ENCODE measurements at regions not wholly inside any gene's neighbourhood (a gene's known extent, or its start where the extent isn't known, plus 50 kb on each side); places are given as distances from the start of the nearest gene placed in this dataset.
"Not testable (repeated sequence)": the region's sequence is repeated elsewhere in the genome, so short reads cannot be mapped to it uniquely, and the experiment has no call there.

DNA sequence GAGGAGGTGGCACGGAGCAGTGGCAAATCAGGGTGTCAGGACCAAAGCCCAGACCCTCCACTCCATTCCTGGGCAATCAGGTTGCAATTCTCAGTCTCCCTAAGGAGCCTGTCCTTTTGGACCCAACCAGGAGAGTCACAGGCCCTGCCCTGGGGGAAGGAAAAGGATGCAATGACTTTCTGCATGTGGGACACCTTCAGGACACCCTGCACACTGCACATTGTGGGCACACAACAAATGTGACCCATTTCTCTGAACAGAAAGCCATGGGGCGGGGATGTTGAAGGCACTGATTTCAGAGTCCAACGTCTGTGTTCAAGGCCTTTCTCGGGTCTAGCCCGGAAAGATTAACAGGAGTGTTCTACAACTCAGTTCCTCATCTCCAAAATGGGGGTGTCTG lies 286.2 kb upstream of the FOXF1 start:
- no peak for DNase-seq (ENCODE audit: low read depth in 2 of 2, low spot score in 1 of 2)

DNA sequence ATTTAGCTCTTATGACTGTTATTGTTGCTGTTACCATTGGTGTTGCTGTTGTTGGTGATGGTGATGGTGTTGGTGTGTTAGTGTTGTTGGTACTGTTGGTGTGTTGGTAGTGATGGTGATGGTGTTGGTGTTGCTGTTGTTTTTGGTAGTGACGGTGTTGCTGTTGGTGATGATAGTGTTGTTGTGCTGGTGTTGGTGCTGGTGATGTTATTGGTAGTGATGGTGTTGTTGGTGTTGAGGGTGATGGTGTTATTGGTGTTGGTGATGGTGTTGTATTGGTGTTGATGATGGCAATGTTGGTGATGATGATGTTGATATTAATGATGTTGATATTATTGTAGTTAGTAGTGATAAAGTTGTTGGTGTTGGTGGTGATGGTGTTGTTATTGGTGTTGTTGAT lies 285.7 kb upstream of the FOXF1 start:
- no peak for DNase-seq (ENCODE audit: low read depth in 2 of 2, low spot score in 1 of 2)

DNA sequence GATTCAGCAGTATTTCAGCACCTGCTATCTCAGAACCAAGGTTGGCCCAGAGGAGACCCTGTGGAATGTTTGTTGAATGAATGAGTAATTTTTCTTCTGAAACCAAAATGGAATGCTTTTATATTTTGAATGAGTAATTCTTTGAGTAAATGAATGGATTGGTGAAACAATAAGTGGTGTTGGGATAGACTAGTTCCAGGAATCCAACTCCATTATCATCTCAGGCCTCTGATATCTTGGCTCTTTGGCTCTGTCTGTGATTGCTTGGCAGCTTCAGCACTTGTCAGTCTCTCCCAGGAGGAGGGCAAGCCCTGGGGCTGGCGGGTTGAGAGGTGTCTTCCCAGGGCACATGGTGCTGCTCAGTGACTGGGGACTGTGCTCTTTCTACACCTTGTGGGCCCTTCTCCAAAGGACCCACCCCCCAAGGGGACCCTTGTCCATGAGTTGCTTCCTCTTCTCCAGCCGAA lies 284.4 kb upstream of the FOXF1 start:
- DNase-seq (ENCODE audit: low read depth in 2 of 2, low spot score in 1 of 2): no peak

DNA sequence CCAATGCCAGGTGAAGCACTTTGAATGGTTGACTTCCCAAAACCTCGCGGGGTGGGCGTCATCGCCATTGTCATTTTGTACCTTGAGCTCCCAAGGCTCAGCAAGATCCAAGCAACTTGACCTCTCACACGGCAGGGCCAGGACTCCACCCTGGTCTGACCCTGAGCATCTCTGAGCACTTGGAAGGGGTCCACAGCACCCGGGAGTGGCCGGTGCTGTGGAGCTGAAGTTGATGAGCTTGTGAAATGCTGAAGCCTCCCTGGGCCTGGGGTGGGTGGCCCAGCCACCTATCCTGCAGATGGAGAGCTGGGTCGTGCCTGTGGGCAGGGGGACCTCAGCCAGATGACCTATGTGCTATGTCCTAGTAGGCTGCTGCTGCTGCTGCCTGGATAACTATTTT lies 283.3 kb upstream of the FOXF1 start:
- no peak for DNase-seq (ENCODE audit: low read depth in 2 of 2, low spot score in 1 of 2)

DNA sequence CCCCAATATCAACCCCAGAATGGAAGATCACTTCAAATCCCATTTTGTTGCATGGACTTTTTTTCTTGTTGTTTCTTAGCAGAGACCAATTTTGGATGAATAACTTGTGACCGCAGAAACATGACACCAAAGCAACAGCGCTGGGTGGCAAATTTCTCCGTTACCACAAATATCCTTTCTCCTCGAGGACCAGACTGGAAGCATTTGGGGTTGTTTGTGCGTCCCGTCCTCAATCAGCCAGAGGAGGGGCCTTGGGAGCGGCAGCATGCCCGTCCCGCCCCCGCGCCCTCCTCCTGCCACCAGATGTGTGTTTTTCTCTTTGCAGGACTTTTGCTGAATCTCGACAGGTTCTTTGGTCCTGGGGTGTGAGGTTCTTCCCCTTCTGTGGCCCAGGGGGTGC lies 282.5 kb upstream of the FOXF1 start:
- DNase-seq (ENCODE audit: low read depth in 2 of 2, low spot score in 1 of 2): no peak

DNA sequence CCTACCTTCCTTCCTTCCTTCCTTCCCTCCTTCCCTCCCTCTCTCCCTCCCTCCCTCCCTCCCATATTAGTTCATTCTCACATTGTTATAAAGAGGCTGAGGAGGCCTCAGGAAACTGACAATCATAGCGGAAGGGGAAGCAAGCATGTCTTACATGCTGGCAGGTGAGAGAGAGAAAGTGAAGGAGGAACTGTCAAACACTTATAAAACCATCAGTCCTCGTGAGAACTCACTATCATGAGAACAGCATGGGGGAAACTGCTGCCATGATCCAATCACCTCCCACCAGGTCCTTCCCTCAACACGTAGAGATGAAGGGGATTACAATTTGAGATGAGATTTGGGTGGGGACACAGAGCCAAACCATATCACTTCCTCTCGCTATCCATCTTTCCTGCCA lies 281.6 kb upstream of the FOXF1 start:
- no peak for DNase-seq (ENCODE audit: low read depth in 2 of 2, low spot score in 1 of 2)

DNA sequence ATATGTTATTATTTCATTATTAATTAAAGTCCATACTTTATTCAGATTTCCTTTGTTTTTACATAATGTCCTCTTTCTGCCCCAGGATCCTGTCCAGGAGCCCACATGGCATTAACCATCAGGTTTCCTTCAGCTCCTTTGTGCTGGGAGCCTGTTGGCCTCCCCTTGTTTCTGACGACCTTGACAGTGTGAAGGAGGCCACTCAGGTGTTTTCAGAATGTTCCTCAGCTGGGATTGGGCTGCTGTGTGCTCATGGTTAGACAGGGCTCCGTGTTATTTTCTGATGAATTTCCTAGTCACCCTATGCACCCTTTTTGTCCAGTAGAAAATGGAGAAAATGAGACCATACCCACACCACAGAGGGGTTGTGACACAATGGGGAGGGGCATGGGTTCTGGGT lies 281.0 kb upstream of the FOXF1 start:
- no peak for DNase-seq (ENCODE audit: low read depth in 2 of 2, low spot score in 1 of 2)

DNA sequence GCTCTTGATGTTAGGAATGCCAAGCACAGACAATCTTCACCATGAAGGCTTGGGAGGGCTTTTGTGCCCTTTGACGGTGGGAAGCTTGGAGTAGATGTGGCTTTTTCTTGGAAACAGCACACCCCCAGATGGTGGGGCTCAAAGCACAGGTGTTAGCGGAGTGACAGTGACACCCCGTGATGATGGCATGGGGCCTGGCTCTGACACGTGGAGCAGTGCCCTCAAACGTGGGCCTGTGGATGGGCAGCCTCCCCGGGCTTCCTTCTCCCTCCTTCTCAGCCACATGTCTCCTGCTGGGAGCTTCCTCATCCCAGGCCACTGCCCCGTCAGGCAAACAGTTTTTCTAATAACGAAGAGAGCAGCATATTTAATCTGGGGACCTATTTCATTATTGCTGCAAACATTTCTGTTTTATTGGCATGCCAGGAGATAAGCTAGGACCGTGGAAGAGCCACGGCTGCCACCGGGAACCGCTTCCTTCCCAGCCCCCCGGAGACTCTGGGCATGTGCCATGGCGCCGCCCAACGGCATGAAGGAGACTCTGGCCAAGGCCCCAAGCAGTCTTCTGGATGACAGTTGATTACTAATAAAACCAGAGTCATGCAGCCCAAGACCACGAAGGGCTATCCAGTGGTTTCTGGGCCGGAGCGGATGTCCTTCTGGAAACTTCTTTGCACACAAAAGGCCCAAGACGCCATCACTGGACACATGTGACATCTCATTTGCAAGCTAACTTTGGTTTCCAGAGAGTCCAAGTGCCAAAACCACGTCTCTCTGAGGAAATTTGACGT lies 280.3 kb upstream of the FOXF1 start:
- no peak for DNase-seq (ENCODE audit: low read depth in 2 of 2, low spot score in 1 of 2)

DNA sequence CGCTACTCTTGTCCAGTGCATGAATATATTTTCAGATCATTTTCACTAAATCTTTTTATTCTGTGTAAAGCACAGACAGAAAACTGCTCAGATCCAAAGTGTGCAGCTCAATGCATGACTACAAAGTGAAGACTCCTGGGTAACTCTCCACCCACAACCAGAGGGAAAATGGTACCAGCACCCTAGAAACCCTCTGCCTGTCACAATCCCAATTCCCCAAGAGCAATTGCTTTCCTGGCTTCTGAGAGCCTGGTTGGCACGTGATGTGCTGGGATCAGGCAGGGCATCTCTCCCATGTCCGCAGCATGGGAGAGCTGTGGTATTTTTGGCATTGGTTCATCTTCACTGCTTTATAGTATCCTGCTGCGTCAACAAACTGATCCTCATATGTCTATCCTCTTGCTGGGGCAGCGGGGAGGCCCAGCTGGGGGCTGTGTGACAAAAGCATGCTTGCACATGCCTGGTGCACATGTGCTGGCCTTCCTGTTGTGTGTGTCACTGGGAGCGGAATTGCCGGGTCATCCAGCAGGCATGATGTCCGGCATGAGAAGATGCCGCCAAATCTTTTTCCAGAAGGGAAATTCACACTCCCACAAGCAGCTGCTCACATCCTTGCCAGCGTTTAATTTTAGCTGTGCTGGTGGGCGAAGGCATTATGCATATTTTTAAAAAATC lies 278.9 kb upstream of the FOXF1 start:
- no peak for DNase-seq (ENCODE audit: low read depth in 2 of 2, low spot score in 1 of 2)

DNA sequence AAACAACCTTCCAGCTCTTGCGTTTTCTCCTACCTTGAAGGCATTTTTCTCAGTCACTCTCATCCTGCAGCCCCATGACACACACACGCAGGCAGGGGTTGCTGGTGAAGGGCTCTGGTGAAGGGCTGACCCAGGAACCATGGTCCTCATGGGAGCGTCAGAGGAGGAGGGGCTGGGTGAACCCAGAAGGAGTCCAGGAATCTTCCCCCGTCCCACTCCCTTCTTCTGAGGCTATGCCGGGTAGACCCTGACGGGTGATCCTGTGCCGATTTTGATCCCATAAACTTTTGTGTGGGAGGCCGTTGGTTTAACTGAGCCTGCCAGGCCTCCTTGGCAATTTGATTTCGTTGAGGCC lies 278.4 kb upstream of the FOXF1 start:
- no peak for DNase-seq (ENCODE audit: low read depth in 2 of 2, low spot score in 1 of 2)

DNA sequence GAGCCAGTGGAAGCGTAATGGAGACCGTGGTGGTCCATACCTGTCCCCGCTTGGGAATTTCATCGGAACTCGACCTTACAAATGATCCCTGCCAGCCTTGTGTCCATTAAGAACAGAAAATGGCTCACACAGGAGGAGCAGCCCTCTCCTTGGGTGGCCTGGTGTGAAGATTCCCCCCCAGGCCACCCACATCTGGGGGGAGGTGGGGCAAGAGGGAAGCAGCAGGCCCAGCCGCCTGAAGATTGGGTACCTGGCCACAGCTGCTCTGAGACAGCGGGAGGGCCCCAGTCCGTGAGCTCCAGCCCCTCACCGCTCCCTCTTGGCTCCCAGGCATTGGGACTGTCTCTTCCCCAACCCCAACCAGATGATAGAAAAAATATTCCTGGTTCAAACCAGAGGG lies 277.8 kb upstream of the FOXF1 start:
- no peak for DNase-seq (ENCODE audit: low read depth in 2 of 2, low spot score in 1 of 2)

DNA sequence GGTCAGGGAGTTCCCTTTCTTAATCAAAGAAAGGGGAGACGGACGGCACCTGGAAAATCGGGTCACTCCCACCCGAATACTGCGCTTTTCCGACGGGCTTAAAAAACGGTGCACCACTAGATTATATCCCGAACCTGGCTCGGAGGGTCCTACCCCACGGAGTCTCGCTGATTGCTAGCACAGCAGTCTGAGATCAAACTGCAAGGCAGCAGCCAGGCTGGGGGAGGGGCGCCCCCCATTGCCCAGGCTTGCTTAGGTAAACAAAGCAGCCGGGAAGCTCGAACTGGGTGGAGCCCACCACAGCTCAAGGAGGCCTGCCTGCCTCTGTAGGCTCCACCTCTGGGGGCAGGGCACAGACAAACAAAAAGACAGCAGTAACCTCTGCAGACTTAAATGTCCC lies 276.8 kb upstream of the FOXF1 start:
- DNase-seq (ENCODE audit: low read depth in 2 of 2, low spot score in 1 of 2): not testable (repeated sequence)

DNA sequence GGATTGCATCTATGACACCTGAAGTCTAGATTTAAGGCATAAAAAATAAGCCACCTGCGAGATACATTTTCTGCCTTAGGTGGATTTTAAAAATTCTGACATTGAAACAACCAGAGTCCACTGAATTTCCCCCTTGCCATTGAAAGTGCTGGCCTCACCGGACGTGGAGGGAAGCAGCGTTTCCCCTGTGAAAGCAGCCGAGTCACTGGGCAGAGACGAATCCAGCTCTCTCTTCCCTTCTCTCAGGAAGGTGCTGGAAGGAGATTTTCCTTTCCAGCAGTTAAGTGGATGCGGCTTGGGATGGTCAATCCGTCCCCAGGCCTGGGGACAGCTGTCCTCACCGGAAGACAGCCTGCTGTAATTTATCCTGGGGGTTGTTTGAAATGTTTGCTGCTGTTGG lies 270.9 kb upstream of the FOXF1 start:
- no peak for DNase-seq (ENCODE audit: low read depth in 2 of 2, low spot score in 1 of 2)

DNA sequence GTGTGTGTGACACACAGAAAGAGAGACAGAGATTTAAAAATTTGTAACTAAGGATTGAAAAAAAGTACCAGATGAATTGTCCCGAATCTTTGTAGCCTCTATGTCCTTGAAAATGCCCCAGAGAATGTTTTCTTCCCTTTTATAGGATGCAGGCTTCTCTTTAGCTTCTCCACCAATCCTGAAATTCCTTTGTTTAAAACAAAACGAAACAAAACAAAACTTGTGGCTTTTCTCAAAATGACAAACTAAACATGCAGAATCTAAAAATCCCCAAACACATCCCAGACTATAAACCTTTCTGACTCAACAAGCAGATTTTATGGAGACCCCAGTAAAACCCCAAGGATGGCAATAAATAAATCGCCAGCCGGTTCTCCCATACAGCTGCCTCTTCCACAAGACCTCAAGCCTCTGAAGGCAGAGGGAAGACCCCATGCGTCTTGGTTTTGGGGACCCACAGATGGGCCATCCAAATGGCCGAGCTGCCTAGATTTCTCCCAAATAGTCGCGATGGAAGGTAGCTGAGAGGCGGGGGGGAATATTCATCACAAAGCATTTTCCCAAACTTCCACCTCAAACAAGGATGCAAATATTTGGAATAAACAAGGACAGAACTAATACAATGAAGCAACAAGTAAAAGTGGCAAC lies 269.5 kb upstream of the FOXF1 start:
- DNase-seq (ENCODE audit: low read depth in 2 of 2, low spot score in 1 of 2): no peak

DNA sequence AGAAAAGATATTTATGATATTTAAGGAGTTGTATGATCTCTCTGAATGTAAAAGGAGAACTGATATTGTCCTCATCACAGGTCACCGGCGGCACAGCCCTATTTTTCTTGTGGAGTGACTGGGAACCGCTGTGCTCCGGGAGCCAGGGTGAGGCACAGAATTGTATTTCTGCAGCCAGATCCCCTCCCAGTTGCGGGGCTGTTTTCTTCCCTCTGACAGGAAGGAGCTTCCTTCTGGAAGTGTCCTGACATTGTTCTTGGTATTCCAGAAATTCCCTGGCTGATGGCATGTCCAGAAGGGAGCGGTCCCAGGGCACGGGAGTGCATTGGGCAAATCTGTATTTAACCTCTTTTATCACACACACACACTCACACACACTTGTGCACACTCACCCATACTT lies 268.6 kb upstream of the FOXF1 start:
- no peak for DNase-seq (ENCODE audit: low read depth in 2 of 2, low spot score in 1 of 2)

DNA sequence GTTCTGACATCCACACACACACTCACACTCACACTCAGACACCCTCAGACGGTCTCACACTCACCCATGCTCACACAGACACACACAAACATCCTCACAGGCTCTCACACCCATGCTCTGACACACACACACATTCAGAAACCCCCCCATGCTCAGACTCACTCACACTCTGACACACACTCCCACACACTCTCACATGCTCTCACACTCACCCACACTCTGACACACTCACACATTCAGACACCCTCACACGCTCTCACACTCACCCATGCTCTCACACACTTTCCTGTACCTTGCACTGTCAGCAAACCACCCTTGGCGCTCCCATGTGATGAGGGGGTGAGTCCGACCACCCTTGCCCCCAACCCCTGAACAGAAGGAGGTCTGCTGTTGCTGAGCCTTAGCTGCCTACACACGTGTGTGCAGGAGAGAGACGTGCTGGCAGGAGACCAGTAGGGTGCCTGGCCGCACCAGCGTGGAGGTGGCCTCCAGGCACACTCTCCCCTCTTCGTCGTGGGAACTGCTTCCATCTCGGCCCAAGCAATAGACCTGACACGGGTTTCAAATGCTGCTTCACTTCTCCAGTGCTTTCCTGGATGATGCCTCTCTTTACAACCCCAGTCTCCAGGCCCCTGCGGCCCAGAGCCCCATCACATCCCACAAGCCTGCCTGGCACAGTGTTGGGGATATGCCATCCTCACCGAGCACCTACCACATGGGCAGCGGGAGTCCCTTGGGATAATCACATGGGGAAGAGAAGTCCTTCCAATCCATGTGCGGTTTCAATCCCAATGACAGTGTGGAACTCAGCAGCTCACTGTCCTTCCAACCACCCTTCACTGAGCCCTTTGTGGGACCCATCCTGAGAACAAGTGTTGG lies 267.8 kb upstream of the FOXF1 start:
- DNase-seq (ENCODE audit: low read depth in 2 of 2, low spot score in 1 of 2): no peak

DNA sequence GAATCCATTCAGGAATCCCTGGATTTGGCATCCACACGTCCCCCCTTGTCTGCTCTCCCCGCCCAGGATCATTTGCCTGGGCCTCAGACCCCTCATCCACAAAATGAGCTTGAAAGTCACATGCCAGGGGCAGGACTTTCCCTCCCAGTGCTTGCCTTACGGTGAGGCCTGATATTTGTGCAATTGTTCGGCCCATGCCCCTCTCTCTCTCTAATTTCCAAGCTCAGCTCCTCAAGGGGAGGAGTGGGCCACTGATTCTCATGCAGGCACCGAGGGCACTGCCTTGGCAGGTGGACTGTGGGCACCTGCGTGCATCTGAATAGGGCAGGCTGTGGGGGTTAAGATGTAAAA lies 267.2 kb upstream of the FOXF1 start:
- DNase-seq (ENCODE audit: low read depth in 2 of 2, low spot score in 1 of 2): no peak

DNA sequence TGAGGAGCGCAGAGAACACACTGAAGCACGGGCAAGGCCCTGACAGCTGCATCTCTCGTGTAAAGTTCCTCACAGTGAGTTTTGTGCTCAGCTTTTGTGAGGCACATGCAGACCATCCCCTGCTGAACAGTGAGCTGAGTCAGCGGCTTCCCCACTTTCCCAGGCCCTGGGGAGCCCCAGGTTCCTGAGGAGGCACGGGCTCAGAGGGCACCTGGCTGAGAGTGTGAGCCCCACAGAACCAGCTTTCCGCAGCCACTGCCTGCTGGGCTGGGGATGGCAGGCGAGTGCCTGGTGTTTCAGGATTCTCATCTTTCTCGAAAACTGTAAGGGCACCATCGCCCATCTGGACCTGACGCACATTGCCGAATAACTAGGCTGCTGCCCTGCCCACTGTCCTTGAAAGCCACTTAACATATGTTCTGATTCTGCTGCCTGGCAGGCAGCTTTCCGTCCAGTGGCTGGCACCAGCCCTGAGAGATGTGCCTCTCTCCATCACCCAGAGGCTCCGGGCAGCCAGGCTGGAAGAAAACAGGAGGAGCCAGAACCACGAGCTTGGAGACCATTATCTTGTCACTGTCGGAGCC lies 266.7 kb upstream of the FOXF1 start:
- no peak for DNase-seq (ENCODE audit: low read depth in 2 of 2, low spot score in 1 of 2)

DNA sequence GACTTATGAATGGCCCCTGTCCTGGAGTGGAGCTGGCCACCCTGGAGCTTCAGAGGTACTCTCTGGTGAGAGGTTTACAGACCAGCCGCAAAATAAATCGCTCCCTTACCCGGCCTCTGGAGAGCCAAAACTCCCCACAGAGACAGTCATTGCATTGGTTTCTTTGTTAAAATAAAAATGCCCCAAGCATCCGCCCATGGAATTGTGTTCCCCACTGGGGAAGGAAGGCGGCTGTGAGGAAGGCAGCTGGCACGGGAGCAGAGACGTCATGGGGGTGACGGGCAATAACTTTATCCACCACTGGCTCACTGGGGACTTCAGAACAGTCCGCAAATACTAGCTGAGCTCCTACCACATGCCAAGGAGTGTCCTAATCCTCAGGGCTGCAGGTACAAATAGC lies 266.2 kb upstream of the FOXF1 start:
- DNase-seq (ENCODE audit: low read depth in 2 of 2, low spot score in 1 of 2): no peak

DNA sequence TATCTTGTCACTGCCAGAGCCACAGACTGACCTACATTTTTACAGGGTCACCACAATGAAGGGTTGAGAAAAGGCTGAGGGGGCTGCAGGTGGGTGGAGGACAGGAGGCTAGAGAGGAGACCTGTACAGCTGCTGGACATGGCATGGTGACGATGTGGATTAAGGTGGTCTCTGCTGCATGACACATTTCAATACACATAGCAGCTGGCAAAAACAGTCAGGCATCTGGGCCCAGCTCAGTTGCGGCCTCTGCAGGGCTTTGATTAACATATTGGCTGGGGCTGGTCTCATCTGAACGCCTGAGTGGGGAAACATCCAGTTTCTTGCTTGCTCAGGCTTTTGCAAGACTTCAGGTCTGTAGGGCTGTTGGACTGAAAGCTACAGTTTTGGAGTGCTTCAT lies 265.4 kb upstream of the FOXF1 start:
- no peak for DNase-seq (ENCODE audit: low read depth in 2 of 2, low spot score in 1 of 2)

DNA sequence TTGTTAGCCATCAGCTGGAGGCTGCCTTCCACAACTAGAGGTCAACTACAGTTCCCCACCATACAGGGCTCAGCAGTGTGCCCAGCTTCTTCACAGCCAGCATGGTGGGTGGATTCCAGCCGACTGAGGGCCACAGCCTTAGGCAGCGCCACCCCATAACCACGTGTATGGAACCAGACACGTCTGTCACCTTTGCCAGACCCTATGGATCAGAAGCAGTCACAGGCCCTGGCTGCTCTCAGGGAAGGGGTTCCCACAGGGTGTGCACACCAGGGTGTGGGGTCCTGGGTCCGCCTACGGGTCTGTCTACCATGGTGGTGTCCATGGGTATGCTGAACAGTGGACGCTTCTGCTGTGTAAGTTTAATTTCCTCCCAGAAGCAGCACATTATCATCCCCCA lies 265.0 kb upstream of the FOXF1 start:
- DNase-seq (ENCODE audit: low read depth in 2 of 2, low spot score in 1 of 2): no peak

Data from stimulated activated CD8-positive, alpha-beta memory T cell treated with anti-CD3 and anti-CD28 coated beads, Interleukin-4, amount 100 ng/mL, for 4 hours (primary cell).